ENCODE measurements at regions not wholly inside any gene's neighbourhood (a gene's known extent, or its start where the extent isn't known, plus 50 kb on each side); places are given as distances from the start of the nearest gene placed in this dataset.

GRCh38 chr9:88833946-88834345 is 157.3 kb upstream of the S1PR3 start:
- Histone ChIP-seq H3K79me1 (ENCODE audit: low read depth, low read length) (no peaks in the 10 kb centered on the region), H2AK5ac (ENCODE audit: low read depth, low read length) (no peak overlapping the region), H3K4me2 (ENCODE audit: insufficient read depth, low read length, poor library complexity, severe bottlenecking) (no peak overlapping the region), H3K14ac (ENCODE audit: low read length) (no peak overlapping the region), H2BK120ac (ENCODE audit: low read depth, low read length) (no peak overlapping the region), H3K36me3 (replicated peaks in 1 of 2; ENCODE audit: control insufficient read depth in 2 of 2, insufficient read depth in 2 of 2, low read length in 2 of 2) (no peaks in the 10 kb centered on the region), H3K23ac (ENCODE audit: low read depth, low read length, poor library complexity) (no peak overlapping the region), H4K91ac (ENCODE audit: low read depth, low read length, poor library complexity) (no peak overlapping the region), H2BK12ac (ENCODE audit: low read length) (no peak overlapping the region), H4K8ac (ENCODE audit: low read depth, low read length) (no peak overlapping the region), H3K4ac (ENCODE audit: low read length) (no peak overlapping the region), H3K9me3 (replicated peaks in 1 of 2; ENCODE audit: control insufficient read depth in 2 of 2, insufficient read depth in 1 of 2, low read depth in 1 of 2, low read length in 2 of 2) (peaks cover 0 to 5% of the 10 kb centered on the region in 2 donors), H2AFZ (ENCODE audit: low read length) (no peak overlapping the region), H2BK5ac (ENCODE audit: low read length) (no peak overlapping the region), H3K18ac (ENCODE audit: low read length) (no peak overlapping the region), H3K9ac (ENCODE audit: low read depth, low read length, poor library complexity) (no peak overlapping the region), H3K4me3 (ENCODE audit: low read length in 2 of 2) (no peak overlapping the region), H3K4me1 (ENCODE audit: control insufficient read depth in 2 of 2, insufficient read depth in 1 of 2, low read depth in 1 of 2, low read length in 2 of 2) (peaks cover 2 to 3% of the 10 kb centered on the region in 2 donors), H3K27me3 (ENCODE audit: control insufficient read depth in 3 of 3, insufficient read depth in 3 of 3, low read depth in 1 of 3, low read length in 3 of 3) (no peaks in the 10 kb centered on the region), H2BK15ac (ENCODE audit: low read length) (no peak overlapping the region), H3K27ac (replicated peaks; ENCODE audit: low read length) (no peak overlapping the region)
- no peak for DNase-seq (ENCODE audit: low spot score)
- WGBS, 2 donors (ENCODE audit: extremely low coverage in 2 of 2, insufficient read length in 2 of 2, insufficient replicate concordance in 1 of 2), result no CpG with 5 or more reads among the region's 1 CpG

GRCh38 chr9:88835038-88835466 is 156.2 kb upstream of the S1PR3 start:
- WGBS, 2 donors (ENCODE audit: extremely low coverage in 2 of 2, insufficient read length in 2 of 2, insufficient replicate concordance in 1 of 2), result no CpG with 5 or more reads among the region's 1 CpG
- no peak overlapping the region for H2BK15ac ChIP-seq (ENCODE audit: low read length)
- no peak overlapping the region for H4K8ac ChIP-seq (ENCODE audit: low read depth, low read length)
- H3K18ac ChIP-seq (ENCODE audit: low read length), result no peak overlapping the region
- H3K79me1 ChIP-seq (ENCODE audit: low read depth, low read length), result no peaks in the 10 kb centered on the region
- no peak overlapping the region for H3K14ac ChIP-seq (ENCODE audit: low read length)
- no peak overlapping the region for H2AK5ac ChIP-seq (ENCODE audit: low read depth, low read length)
- no peak overlapping the region for H3K4me3 ChIP-seq (ENCODE audit: low read length in 2 of 2)
- peaks cover 0 to 5% of the 10 kb centered on the region in 2 donors for H3K9me3 ChIP-seq (replicated peaks in 1 of 2; ENCODE audit: control insufficient read depth in 2 of 2, insufficient read depth in 1 of 2, low read depth in 1 of 2, low read length in 2 of 2)
- no peak overlapping the region for H2BK120ac ChIP-seq (ENCODE audit: low read depth, low read length)
- no peak for DNase-seq (ENCODE audit: low spot score)
- no peak overlapping the region for H2AFZ ChIP-seq (ENCODE audit: low read length)
- H3K23ac ChIP-seq (ENCODE audit: low read depth, low read length, poor library complexity), result no peak overlapping the region
- no peak overlapping the region for H3K4me2 ChIP-seq (ENCODE audit: insufficient read depth, low read length, poor library complexity, severe bottlenecking)
- H2BK12ac ChIP-seq (ENCODE audit: low read length), result no peak overlapping the region
- no peak overlapping the region for H3K9ac ChIP-seq (ENCODE audit: low read depth, low read length, poor library complexity)
- H3K4ac ChIP-seq (ENCODE audit: low read length), result no peak overlapping the region
- no peaks in the 10 kb centered on the region for H3K27me3 ChIP-seq (ENCODE audit: control insufficient read depth in 3 of 3, insufficient read depth in 3 of 3, low read depth in 1 of 3, low read length in 3 of 3)
- no peaks in the 10 kb centered on the region for H3K36me3 ChIP-seq (replicated peaks in 1 of 2; ENCODE audit: control insufficient read depth in 2 of 2, insufficient read depth in 2 of 2, low read length in 2 of 2)
- H4K91ac ChIP-seq (ENCODE audit: low read depth, low read length, poor library complexity), result no peak overlapping the region
- no peak overlapping the region for H2BK5ac ChIP-seq (ENCODE audit: low read length)
- H3K27ac ChIP-seq (replicated peaks; ENCODE audit: low read length), result no peak overlapping the region
- peaks cover 0 to 2% of the 10 kb centered on the region in 2 donors for H3K4me1 ChIP-seq (ENCODE audit: control insufficient read depth in 2 of 2, insufficient read depth in 1 of 2, low read depth in 1 of 2, low read length in 2 of 2)

GRCh38 chr9:88835772-88836171 is 155.5 kb upstream of the S1PR3 start:
- Histone ChIP-seq H3K36me3 (replicated peaks in 1 of 2; ENCODE audit: control insufficient read depth in 2 of 2, insufficient read depth in 2 of 2, low read length in 2 of 2) (no peaks in the 10 kb centered on the region), H2BK12ac (ENCODE audit: low read length) (no peak overlapping the region), H2BK120ac (ENCODE audit: low read depth, low read length) (no peak overlapping the region), H4K8ac (ENCODE audit: low read depth, low read length) (no peak overlapping the region), H2BK5ac (ENCODE audit: low read length) (no peak overlapping the region), H3K4ac (ENCODE audit: low read length) (no peak overlapping the region), H3K4me3 (ENCODE audit: low read length in 2 of 2) (no peak overlapping the region), H2AK5ac (ENCODE audit: low read depth, low read length) (no peak overlapping the region), H2BK15ac (ENCODE audit: low read length) (no peak overlapping the region), H3K9ac (ENCODE audit: low read depth, low read length, poor library complexity) (no peak overlapping the region), H3K79me1 (ENCODE audit: low read depth, low read length) (no peaks in the 10 kb centered on the region), H2AFZ (ENCODE audit: low read length) (no peak overlapping the region), H3K14ac (ENCODE audit: low read length) (no peak overlapping the region), H3K4me2 (ENCODE audit: insufficient read depth, low read length, poor library complexity, severe bottlenecking) (no peak overlapping the region), H3K27me3 (ENCODE audit: control insufficient read depth in 3 of 3, insufficient read depth in 3 of 3, low read depth in 1 of 3, low read length in 3 of 3) (no peaks in the 10 kb centered on the region), H3K4me1 (ENCODE audit: control insufficient read depth in 2 of 2, insufficient read depth in 1 of 2, low read depth in 1 of 2, low read length in 2 of 2) (peaks cover 0 to 2% of the 10 kb centered on the region in 2 donors), H3K27ac (replicated peaks; ENCODE audit: low read length) (no peak overlapping the region), H3K23ac (ENCODE audit: low read depth, low read length, poor library complexity) (no peak overlapping the region), H3K18ac (ENCODE audit: low read length) (no peak overlapping the region), H3K9me3 (replicated peaks in 1 of 2; ENCODE audit: control insufficient read depth in 2 of 2, insufficient read depth in 1 of 2, low read depth in 1 of 2, low read length in 2 of 2) (peaks cover 0 to 5% of the 10 kb centered on the region in 2 donors), H4K91ac (ENCODE audit: low read depth, low read length, poor library complexity) (no peak overlapping the region)
- 100% methylated on average over 1 of the region's 3 CpGs; no CpG with 5 or more reads in 1 of the 2 donors for WGBS, 2 donors (ENCODE audit: extremely low coverage in 2 of 2, insufficient read length in 2 of 2, insufficient replicate concordance in 1 of 2)
- DNase-seq (ENCODE audit: low spot score), result no peak

- Histone ChIP-seq H3K23ac (ENCODE audit: low read depth, low read length, poor library complexity) (no peak overlapping the region), H3K27me3 (ENCODE audit: control insufficient read depth in 3 of 3, insufficient read depth in 3 of 3, low read depth in 1 of 3, low read length in 3 of 3) (no peaks in the 10 kb centered on the region), H2BK15ac (ENCODE audit: low read length) (no peak overlapping the region), H2BK12ac (ENCODE audit: low read length) (no peak overlapping the region), H3K4ac (ENCODE audit: low read length) (no peak overlapping the region), H2AK5ac (ENCODE audit: low read depth, low read length) (no peak overlapping the region), H2AFZ (ENCODE audit: low read length) (no peak overlapping the region), H3K79me1 (ENCODE audit: low read depth, low read length) (no peaks in the 10 kb centered on the region), H2BK120ac (ENCODE audit: low read depth, low read length) (no peak overlapping the region), H3K4me1 (ENCODE audit: control insufficient read depth in 2 of 2, insufficient read depth in 1 of 2, low read depth in 1 of 2, low read length in 2 of 2) (no peaks in the 10 kb centered on the region), H3K4me3 (ENCODE audit: low read length in 2 of 2) (no peak overlapping the region), H3K4me2 (ENCODE audit: insufficient read depth, low read length, poor library complexity, severe bottlenecking) (no peak overlapping the region), H3K9me3 (replicated peaks in 1 of 2; ENCODE audit: control insufficient read depth in 2 of 2, insufficient read depth in 1 of 2, low read depth in 1 of 2, low read length in 2 of 2) (peaks cover 0 to under 1% of the 10 kb centered on the region in 2 donors), H2BK5ac (ENCODE audit: low read length) (no peak overlapping the region), H4K91ac (ENCODE audit: low read depth, low read length, poor library complexity) (no peak overlapping the region), H3K27ac (replicated peaks; ENCODE audit: low read length) (no peak overlapping the region), H3K9ac (ENCODE audit: low read depth, low read length, poor library complexity) (no peak overlapping the region), H3K14ac (ENCODE audit: low read length) (no peak overlapping the region), H3K36me3 (replicated peaks in 1 of 2; ENCODE audit: control insufficient read depth in 2 of 2, insufficient read depth in 2 of 2, low read length in 2 of 2) (no peaks in the 10 kb centered on the region), H4K8ac (ENCODE audit: low read depth, low read length) (no peak overlapping the region), H3K18ac (ENCODE audit: low read length) (no peak overlapping the region)
- no CpG with 5 or more reads among the region's 2 CpGs for WGBS, 2 donors (ENCODE audit: extremely low coverage in 2 of 2, insufficient read length in 2 of 2, insufficient replicate concordance in 1 of 2)
- no peak for DNase-seq (ENCODE audit: low spot score)
These were observed 153.5 kb upstream of the S1PR3 start for GRCh38 chr9:88837731-88838130.
